ENCODE measurements at regions not wholly inside any gene's neighbourhood (a gene's known extent, or its start where the extent isn't known, plus 50 kb on each side); places are given as distances from the start of the nearest gene placed in this dataset.

DNA sequence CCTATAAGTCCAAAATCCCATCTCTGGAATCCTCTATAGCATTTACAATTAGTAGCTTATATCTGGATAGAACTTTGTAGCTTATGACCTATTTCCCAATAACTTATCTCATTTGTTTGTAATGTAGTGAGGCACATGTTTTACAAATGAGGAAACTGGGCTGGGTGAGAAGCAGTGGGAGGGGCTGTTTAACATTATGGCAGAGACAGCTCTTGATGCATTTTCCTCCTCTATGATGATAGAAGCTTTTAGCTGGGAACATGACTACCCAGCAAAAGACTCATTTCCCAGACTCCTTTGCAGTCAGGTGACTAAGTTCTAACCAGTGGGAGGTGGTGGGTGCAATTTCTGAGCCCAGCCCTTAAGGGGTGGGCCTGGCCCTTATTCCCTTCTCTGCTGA lies 179.7 kb downstream of the TTC8 start:
- TF ChIP-seq CTCF (IDR thresholded peaks at IDR 0.05 in 8 of 11, conservative IDR thresholded peaks at IDR 0.05 in 3 of 11) = no peak
- no peak for TF ChIP-seq POLR2A (IDR thresholded peaks at IDR 0.05)
- no peak for TF ChIP-seq POLR2AphosphoS5 (IDR thresholded peaks at IDR 0.05)
